Activated T-helper 1 cell treated with anti-CD3 and anti-CD28 coated beads, Interleukin-12 subunit alpha, Interleukin-12 subunit beta, Interleukin-2, Interleukin-4 antibody, amounts not matched to agents 30 ng/mL and 10 ng/mL and 1 ng/mL, durations not matched to agents 14 hours and 24 hours and 36 hours (primary cell): ENCODE measurements at regions not wholly inside any gene's neighbourhood (a gene's known extent, or its start where the extent isn't known, plus 50 kb on each side); places are given as distances from the start of the nearest gene placed in this dataset.

Experiments used
- DNase-seq: peaks from one replicate; pipeline ENCODE4 v3.0.0; 2021; ENCODE audit warnings: low spot score
- H3K27ac Mint-ChIP-seq: one replicate; pipeline ENCODE4 v1.8.0; 2021; ENCODE audit warnings: mild to moderate bottlenecking, mixed read lengths
- H3K27me3 Mint-ChIP-seq: one replicate; pipeline ENCODE4 v1.8.0; 2022; ENCODE audit warnings: mild to moderate bottlenecking, moderate library complexity, mixed read lengths; ENCODE audit not compliant: insufficient read depth
- H3K36me3 Mint-ChIP-seq: one replicate; pipeline ENCODE4 v1.8.0; 2021; ENCODE audit warnings: low read depth, mixed read lengths
- H3K4me1 Mint-ChIP-seq: one replicate; pipeline ENCODE4 v1.8.0; 2021; ENCODE audit warnings: low read depth, mixed read lengths
- H3K4me3 Mint-ChIP-seq: one replicate; pipeline ENCODE4 v1.8.0; 2021; ENCODE audit warnings: mild to moderate bottlenecking, moderate library complexity, mixed read lengths
- H3K9me3 Mint-ChIP-seq: one replicate; pipeline ENCODE4 v1.8.0; 2021; ENCODE audit warnings: mixed read lengths
- intact Hi-C: fragments of 100-400 bp; cut with micrococcal nuclease; formaldehyde crosslinking; loops from one replicate; pipeline ENCODE4 v1.15.1; 2024

GRCh38 chr1:232551386-232551785 is 78.5 kb downstream of the SIPA1L2 start:
- no peak for DNase-seq
- Mint-ChIP-seq H3K36me3 (no peaks in the 10 kb centered on the region), H3K27ac (no peak overlapping the region), H3K27me3 (peaks cover 14% of the 10 kb centered on the region), H3K4me3 (no peak overlapping the region), H3K9me3 (no peaks in the 10 kb centered on the region), H3K4me1 (no peaks in the 10 kb centered on the region)
- intact Hi-C loops = no loop called here

- intact Hi-C loops = no loop called here
- Mint-ChIP-seq H3K36me3 (no peaks in the 10 kb centered on the region), H3K9me3 (no peaks in the 10 kb centered on the region), H3K27ac (no peak overlapping the region), H3K4me1 (no peaks in the 10 kb centered on the region), H3K4me3 (no peak overlapping the region), H3K27me3 (peaks cover 8% of the 10 kb centered on the region)
- no peak for DNase-seq
Observed at GRCh38 chr1:232550007-232550406, 79.9 kb downstream of the SIPA1L2 start.

- H3K9me3 Mint-ChIP-seq = no peaks in the 10 kb centered on the region
- intact Hi-C loops = no loop called here
- H3K4me1 Mint-ChIP-seq = no peaks in the 10 kb centered on the region
- no peak overlapping the region for H3K4me3 Mint-ChIP-seq
- no peaks in the 10 kb centered on the region for H3K36me3 Mint-ChIP-seq
- H3K27ac Mint-ChIP-seq = no peak overlapping the region
- DNase-seq = no peak
- peaks cover 8% of the 10 kb centered on the region for H3K27me3 Mint-ChIP-seq
Observed at GRCh38 chr1:232548691-232549090, 81.2 kb downstream of the SIPA1L2 start.

- H3K4me1 Mint-ChIP-seq = no peaks in the 10 kb centered on the region
- H3K4me3 Mint-ChIP-seq = no peak overlapping the region
- H3K9me3 Mint-ChIP-seq = no peaks in the 10 kb centered on the region
- H3K36me3 Mint-ChIP-seq = no peaks in the 10 kb centered on the region
- intact Hi-C loops = no loop called here
- H3K27ac Mint-ChIP-seq = no peak overlapping the region
- no peak for DNase-seq
- peaks cover 8% of the 10 kb centered on the region for H3K27me3 Mint-ChIP-seq
Observed at GRCh38 chr1:232547938-232548484, 81.9 kb downstream of the SIPA1L2 start.

- Mint-ChIP-seq H3K27me3 (peaks cover 5% of the 10 kb centered on the region), H3K4me3 (no peak overlapping the region), H3K27ac (no peak overlapping the region), H3K36me3 (no peaks in the 10 kb centered on the region), H3K9me3 (no peaks in the 10 kb centered on the region), H3K4me1 (no peaks in the 10 kb centered on the region)
- intact Hi-C loops = no loop called here
- DNase-seq = no peak
Observed at GRCh38 chr1:232542633-232543593, 87.0 kb downstream of the SIPA1L2 start.

- Mint-ChIP-seq H3K4me1 (no peaks in the 10 kb centered on the region), H3K9me3 (no peaks in the 10 kb centered on the region), H3K4me3 (no peak overlapping the region), H3K27ac (no peak overlapping the region), H3K36me3 (no peaks in the 10 kb centered on the region), H3K27me3 (peaks cover 17% of the 10 kb centered on the region)
- DNase-seq = no peak
- intact Hi-C loops = loop anchor here (1.0 kb wide), 1 partner anchor 11 kb away; no protein-coding TSS in a partner anchor
Observed at GRCh38 chr1:232538943-232539302, 91.0 kb downstream of the SIPA1L2 start.

- Mint-ChIP-seq H3K36me3 (no peaks in the 10 kb centered on the region), H3K9me3 (no peaks in the 10 kb centered on the region), H3K27ac (no peak overlapping the region), H3K27me3 (peaks cover 18% of the 10 kb centered on the region), H3K4me3 (no peak overlapping the region), H3K4me1 (no peaks in the 10 kb centered on the region)
- intact Hi-C loops = loop anchor here (1.0 kb wide), 1 partner anchor 10 kb away; no protein-coding TSS in a partner anchor
- DNase-seq = no peak
Observed at GRCh38 chr1:232538224-232538942, 91.5 kb downstream of the SIPA1L2 start.

GRCh38 chr1:232534552-232535517 is 95.1 kb downstream of the SIPA1L2 start:
- intact Hi-C loops = no loop called here
- Mint-ChIP-seq H3K4me1 (no peaks in the 10 kb centered on the region), H3K4me3 (no peak overlapping the region)

GRCh38 chr1:232533328-232533727 is 96.6 kb downstream of the SIPA1L2 start:
- Mint-ChIP-seq H3K9me3 (no peaks in the 10 kb centered on the region), H3K27ac (no peak overlapping the region), H3K4me1 (peaks cover 11% of the 10 kb centered on the region), H3K27me3 (peaks cover 27% of the 10 kb centered on the region), H3K4me3 (no peak overlapping the region), H3K36me3 (no peaks in the 10 kb centered on the region)
- DNase-seq = no peak
- intact Hi-C loops = no loop called here

More at GRCh38 chr1:232534552-232535517, 95.1 kb downstream of the SIPA1L2 start:
- no peak for DNase-seq
- Mint-ChIP-seq H3K9me3 (no peaks in the 10 kb centered on the region), H3K27ac (no peak overlapping the region), H3K36me3 (no peaks in the 10 kb centered on the region), H3K27me3 (peaks cover 27% of the 10 kb centered on the region)

GRCh38 chr1:232532901-232533300 is 97.0 kb downstream of the SIPA1L2 start:
- no peak for DNase-seq
- H3K4me1 Mint-ChIP-seq = peaks cover 13% of the 10 kb centered on the region
- H3K36me3 Mint-ChIP-seq = no peaks in the 10 kb centered on the region
- intact Hi-C loops = no loop called here
- H3K27ac Mint-ChIP-seq = no peak overlapping the region
- no peak overlapping the region for H3K4me3 Mint-ChIP-seq
- H3K9me3 Mint-ChIP-seq = no peaks in the 10 kb centered on the region
- peaks cover 27% of the 10 kb centered on the region for H3K27me3 Mint-ChIP-seq

GRCh38 chr1:232531291-232531690 is 98.6 kb downstream of the SIPA1L2 start:
- DNase-seq = no peak
- Mint-ChIP-seq H3K4me3 (no peak overlapping the region), H3K4me1 (peaks cover 13% of the 10 kb centered on the region), H3K9me3 (no peaks in the 10 kb centered on the region), H3K36me3 (no peaks in the 10 kb centered on the region), H3K27ac (no peak overlapping the region), H3K27me3 (peaks cover 27% of the 10 kb centered on the region)
- intact Hi-C loops = no loop called here

GRCh38 chr1:232529747-232530146 is 100.2 kb downstream of the SIPA1L2 start:
- Mint-ChIP-seq H3K9me3 (no peaks in the 10 kb centered on the region), H3K4me3 (no peak overlapping the region), H3K4me1 (peaks cover 13% of the 10 kb centered on the region), H3K27ac (no peak overlapping the region), H3K27me3 (peaks cover 21% of the 10 kb centered on the region), H3K36me3 (no peaks in the 10 kb centered on the region)
- no peak for DNase-seq
- intact Hi-C loops = loop anchor here (2.0 to 5.0 kb wide), 5 partner anchors 48 to 557 kb away; partner anchors contain the start of gene SIPA1L2
